ENCODE measurements at regions not wholly inside any gene's neighbourhood (a gene's known extent, or its start where the extent isn't known, plus 50 kb on each side); places are given as distances from the start of the nearest gene placed in this dataset.

- TF ChIP-seq CTCF (conservative IDR thresholded peaks at IDR 0.05; ENCODE audit: low read depth, low read length) (peak; percentile 36; the same call in 1 of the 2 replicates), EZH2 (IDR thresholded peaks at IDR 0.05; ENCODE audit: borderline replicate concordance, low read depth, low read length, poor library complexity, severe bottlenecking) (no peak)
Measured at GRCh38 chr5:10825897-10826644, 65.0 kb upstream of the DAP start.
